ENCODE measurements at regions not wholly inside any gene's neighbourhood (a gene's known extent, or its start where the extent isn't known, plus 50 kb on each side); places are given as distances from the start of the nearest gene placed in this dataset.

DNA sequence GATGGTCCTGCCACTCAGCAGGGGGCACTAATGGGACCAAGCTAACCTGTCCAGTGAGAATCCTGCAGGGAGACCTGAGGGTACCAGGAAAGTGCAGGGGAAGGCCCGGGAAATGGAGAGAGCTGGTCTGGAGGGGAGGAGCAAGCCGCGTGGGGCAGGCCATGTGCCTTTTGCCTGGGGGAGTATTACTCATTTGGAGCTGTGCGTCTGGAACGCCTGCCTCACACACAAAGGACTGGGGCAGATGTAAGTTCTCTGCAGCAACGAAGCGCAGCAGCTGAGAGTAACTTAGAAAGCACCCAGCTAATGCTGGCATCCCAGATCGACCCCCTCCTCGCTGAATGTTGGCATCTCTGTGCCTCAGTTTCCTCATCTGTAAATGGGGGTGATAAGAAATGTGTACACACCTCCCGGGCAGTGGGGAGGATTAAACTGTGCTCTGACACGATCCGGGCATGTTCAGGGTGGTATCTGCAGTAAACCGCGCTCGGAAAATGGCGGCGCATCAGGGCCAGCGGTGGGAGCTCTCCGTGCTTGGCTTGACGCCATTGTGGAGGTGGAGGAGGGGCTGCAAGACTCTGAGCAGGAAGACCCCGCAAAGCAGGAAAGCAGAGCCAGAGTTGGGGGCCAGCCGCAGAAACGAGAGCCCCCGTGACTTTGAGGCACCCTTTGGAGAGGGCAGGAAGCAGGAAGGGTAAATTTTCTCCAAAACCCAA lies 212.5 kb downstream of the NPHP4 start:
- no peak overlapping the region for H3K4me3 ChIP-seq (ENCODE audit: low read depth, low read length)
- TF ChIP-seq, protein P1, sequence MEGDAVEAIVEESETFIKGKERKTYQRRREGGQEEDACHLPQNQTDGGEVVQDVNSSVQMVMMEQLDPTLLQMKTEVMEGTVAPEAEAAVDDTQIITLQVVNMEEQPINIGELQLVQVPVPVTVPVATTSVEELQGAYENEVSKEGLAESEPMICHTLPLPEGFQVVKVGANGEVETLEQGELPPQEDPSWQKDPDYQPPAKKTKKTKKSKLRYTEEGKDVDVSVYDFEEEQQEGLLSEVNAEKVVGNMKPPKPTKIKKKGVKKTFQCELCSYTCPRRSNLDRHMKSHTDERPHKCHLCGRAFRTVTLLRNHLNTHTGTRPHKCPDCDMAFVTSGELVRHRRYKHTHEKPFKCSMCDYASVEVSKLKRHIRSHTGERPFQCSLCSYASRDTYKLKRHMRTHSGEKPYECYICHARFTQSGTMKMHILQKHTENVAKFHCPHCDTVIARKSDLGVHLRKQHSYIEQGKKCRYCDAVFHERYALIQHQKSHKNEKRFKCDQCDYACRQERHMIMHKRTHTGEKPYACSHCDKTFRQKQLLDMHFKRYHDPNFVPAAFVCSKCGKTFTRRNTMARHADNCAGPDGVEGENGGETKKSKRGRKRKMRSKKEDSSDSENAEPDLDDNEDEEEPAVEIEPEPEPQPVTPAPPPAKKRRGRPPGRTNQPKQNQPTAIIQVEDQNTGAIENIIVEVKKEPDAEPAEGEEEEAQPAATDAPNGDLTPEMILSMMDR (IDR thresholded peaks at IDR 0.05; ENCODE audit: low read depth, low read length, missing control alignments): no peak
- DNase-seq (ENCODE audit: low read depth): no peak

DNA sequence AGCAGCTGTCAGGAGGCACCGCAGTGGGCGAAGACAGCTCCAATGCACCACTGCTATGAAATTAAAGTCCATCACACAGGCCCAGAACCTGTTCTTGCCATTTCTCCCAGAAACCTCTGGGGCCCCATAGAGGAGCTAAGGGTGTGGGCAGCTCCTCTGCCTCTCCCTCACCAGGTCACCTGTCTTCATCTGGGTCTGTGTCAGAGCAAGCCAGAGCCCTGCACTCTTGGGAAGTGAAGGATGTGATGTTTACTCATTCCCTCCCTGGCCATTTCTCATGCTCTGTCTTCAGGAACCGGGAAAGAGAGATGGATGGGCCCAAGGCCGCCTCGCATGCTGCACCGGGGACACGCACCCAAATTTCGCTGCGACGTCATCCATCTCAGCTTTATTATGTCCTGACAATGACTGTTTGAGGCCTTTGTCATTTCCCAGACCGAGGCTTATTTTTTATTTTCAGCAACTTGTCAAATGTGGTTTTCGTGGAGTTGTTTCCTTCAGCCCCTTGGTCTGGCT lies 216.1 kb downstream of the NPHP4 start:
- no peak overlapping the region for H3K4me3 ChIP-seq (ENCODE audit: low read depth, low read length)
- DNase-seq (ENCODE audit: low read depth): no peak
- TF ChIP-seq, protein P1 (IDR thresholded peaks at IDR 0.05; ENCODE audit: low read depth, low read length, missing control alignments): no peak

GRCh38 chr1:5774019-5774418 lies 218.2 kb downstream of the NPHP4 start:
- no peak overlapping the region for H3K4me3 ChIP-seq (ENCODE audit: low read depth, low read length)
- TF ChIP-seq, protein P1 (IDR thresholded peaks at IDR 0.05; ENCODE audit: low read depth, low read length, missing control alignments): no peak
- DNase-seq (ENCODE audit: low read depth): no peak

GRCh38 chr1:5771788-5772187 lies 220.4 kb downstream of the NPHP4 start:
- no peak for DNase-seq (ENCODE audit: low read depth)
- H3K4me3 ChIP-seq (ENCODE audit: low read depth, low read length): no peak overlapping the region
- TF ChIP-seq, protein P1 (IDR thresholded peaks at IDR 0.05; ENCODE audit: low read depth, low read length, missing control alignments): no peak

GRCh38 chr1:5770981-5771765 lies 221.1 kb downstream of the NPHP4 start:
- TF ChIP-seq, protein P1 (IDR thresholded peaks at IDR 0.05; ENCODE audit: low read depth, low read length, missing control alignments): no peak
- H3K4me3 ChIP-seq (ENCODE audit: low read depth, low read length): no peak overlapping the region
- DNase-seq (ENCODE audit: low read depth): no peak

DNA sequence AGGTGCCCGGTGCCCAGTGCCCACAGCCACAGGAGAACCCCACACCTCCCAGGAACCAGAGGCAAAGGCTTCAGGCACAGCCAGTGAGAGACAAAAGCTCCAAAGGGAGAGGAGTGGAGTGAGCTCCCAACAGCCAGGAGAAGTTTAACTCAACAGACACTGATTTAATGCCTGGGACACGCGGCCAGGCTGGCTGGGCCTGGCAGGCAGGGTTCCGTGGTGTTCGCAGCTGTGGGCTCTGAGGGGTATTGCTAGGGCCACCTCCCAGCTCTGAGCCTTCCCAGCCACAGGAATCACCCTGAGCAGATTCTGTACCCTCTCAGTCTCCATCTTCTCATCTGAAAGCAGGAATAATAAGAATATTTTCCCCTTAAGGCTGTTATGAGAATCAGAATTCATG lies 222.5 kb downstream of the NPHP4 start:
- H3K4me3 ChIP-seq (ENCODE audit: low read depth, low read length): no peak overlapping the region
- no peak for DNase-seq (ENCODE audit: low read depth)
- TF ChIP-seq, protein P1 (IDR thresholded peaks at IDR 0.05; ENCODE audit: low read depth, low read length, missing control alignments): no peak

Data from GM12864 (cell line).